ENCODE measurements at regions not wholly inside any gene's neighbourhood (a gene's known extent, or its start where the extent isn't known, plus 50 kb on each side); places are given as distances from the start of the nearest gene placed in this dataset.

DNA sequence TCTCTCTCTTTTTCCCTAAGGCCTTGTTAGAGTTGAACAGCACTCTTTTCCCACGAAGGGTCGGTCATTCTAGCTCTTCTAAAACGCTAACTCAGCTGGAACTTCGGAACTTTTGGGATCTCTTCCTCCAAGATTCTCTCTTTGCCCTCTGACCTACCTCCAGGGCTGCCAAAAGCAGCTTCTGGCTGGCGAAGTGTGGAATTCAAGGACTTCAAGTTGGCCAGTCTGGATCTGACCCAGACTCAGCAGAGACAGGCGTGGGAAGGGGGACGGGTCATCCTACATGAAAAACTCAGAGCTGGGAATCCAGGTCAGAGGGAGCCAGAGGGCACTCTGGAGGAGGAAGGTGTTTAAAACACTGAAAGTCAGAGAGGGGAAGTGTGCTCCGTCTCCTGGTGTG lies 305.5 kb upstream of the HDAC4 start:
- H3K4me1 Mint-ChIP-seq (ENCODE audit: unreplicated experiment), result peaks cover 3% of the 10 kb centered on the region
- no peak overlapping the region for H3K4me3 Mint-ChIP-seq (ENCODE audit: unreplicated experiment)
- H3K27ac Mint-ChIP-seq (ENCODE audit: unreplicated experiment), result no peak overlapping the region
- peaks cover 3% of the 10 kb centered on the region for H3K9me3 Mint-ChIP-seq (ENCODE audit: unreplicated experiment)
- H3K27me3 Mint-ChIP-seq (ENCODE audit: unreplicated experiment), result peaks cover 5% of the 10 kb centered on the region
- peaks cover 5% of the 10 kb centered on the region for H3K36me3 Mint-ChIP-seq (ENCODE audit: low read depth, unreplicated experiment)
- TF ChIP-seq, protein P1, sequence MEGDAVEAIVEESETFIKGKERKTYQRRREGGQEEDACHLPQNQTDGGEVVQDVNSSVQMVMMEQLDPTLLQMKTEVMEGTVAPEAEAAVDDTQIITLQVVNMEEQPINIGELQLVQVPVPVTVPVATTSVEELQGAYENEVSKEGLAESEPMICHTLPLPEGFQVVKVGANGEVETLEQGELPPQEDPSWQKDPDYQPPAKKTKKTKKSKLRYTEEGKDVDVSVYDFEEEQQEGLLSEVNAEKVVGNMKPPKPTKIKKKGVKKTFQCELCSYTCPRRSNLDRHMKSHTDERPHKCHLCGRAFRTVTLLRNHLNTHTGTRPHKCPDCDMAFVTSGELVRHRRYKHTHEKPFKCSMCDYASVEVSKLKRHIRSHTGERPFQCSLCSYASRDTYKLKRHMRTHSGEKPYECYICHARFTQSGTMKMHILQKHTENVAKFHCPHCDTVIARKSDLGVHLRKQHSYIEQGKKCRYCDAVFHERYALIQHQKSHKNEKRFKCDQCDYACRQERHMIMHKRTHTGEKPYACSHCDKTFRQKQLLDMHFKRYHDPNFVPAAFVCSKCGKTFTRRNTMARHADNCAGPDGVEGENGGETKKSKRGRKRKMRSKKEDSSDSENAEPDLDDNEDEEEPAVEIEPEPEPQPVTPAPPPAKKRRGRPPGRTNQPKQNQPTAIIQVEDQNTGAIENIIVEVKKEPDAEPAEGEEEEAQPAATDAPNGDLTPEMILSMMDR (IDR thresholded peaks at IDR 0.05; ENCODE audit: unreplicated experiment), result no peak
- DNase-seq (ENCODE audit: low spot score), result no peak

DNA sequence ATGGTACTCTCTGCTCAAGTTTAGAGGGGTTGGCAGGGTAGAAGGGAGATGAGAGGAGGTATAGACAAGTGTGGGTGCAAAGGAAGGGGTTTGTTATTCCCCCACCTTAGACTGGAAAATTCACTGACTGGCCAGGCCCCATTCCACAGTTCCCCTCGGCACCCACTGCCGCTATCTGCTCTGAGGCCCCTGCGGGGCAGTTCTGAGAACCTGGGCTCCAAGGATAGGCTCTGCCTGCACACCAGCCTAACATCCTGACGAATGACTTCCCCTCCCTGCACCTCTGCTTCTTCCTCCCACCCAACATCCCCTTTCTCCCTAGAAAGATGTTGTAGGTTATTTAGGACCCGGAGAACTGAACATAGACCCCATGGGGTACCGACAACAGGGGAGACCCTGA lies 303.9 kb upstream of the HDAC4 start:
- Mint-ChIP-seq H3K27me3 (ENCODE audit: unreplicated experiment) (peaks cover 5% of the 10 kb centered on the region), H3K27ac (ENCODE audit: unreplicated experiment) (no peak overlapping the region), H3K9me3 (ENCODE audit: unreplicated experiment) (no peaks in the 10 kb centered on the region), H3K4me3 (ENCODE audit: unreplicated experiment) (no peak overlapping the region), H3K4me1 (ENCODE audit: unreplicated experiment) (peaks cover 3% of the 10 kb centered on the region), H3K36me3 (ENCODE audit: low read depth, unreplicated experiment) (peaks cover 3% of the 10 kb centered on the region)
- TF ChIP-seq, protein P1 (IDR thresholded peaks at IDR 0.05; ENCODE audit: unreplicated experiment), result no peak
- no peak for DNase-seq (ENCODE audit: low spot score)

DNA sequence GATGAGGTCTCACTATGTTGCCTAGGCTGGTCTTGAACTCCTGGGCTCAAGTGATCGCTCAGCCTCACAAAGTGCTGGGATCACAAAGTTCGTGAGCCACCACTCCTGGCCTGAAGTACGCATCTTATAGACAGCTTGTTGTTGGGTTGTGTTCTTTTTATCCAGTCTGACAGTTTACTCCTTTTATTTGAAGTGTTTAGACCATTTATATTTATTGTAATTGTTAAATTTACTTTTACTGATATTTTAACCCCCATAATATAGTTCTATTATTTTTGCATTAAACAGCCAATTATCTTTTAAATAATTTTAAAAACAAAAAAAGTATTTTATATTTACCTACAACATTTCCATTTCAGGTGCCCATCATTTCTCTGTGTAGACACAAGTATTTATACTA lies 303.0 kb upstream of the HDAC4 start:
- TF ChIP-seq, protein P1 (IDR thresholded peaks at IDR 0.05; ENCODE audit: unreplicated experiment), result no peak
- Mint-ChIP-seq H3K27ac (ENCODE audit: unreplicated experiment) (no peak overlapping the region), H3K27me3 (ENCODE audit: unreplicated experiment) (peaks cover 5% of the 10 kb centered on the region), H3K9me3 (ENCODE audit: unreplicated experiment) (no peaks in the 10 kb centered on the region), H3K36me3 (ENCODE audit: low read depth, unreplicated experiment) (peaks cover 3% of the 10 kb centered on the region), H3K4me1 (ENCODE audit: unreplicated experiment) (peaks cover 3% of the 10 kb centered on the region), H3K4me3 (ENCODE audit: unreplicated experiment) (no peak overlapping the region)
- no peak for DNase-seq (ENCODE audit: low spot score)

DNA sequence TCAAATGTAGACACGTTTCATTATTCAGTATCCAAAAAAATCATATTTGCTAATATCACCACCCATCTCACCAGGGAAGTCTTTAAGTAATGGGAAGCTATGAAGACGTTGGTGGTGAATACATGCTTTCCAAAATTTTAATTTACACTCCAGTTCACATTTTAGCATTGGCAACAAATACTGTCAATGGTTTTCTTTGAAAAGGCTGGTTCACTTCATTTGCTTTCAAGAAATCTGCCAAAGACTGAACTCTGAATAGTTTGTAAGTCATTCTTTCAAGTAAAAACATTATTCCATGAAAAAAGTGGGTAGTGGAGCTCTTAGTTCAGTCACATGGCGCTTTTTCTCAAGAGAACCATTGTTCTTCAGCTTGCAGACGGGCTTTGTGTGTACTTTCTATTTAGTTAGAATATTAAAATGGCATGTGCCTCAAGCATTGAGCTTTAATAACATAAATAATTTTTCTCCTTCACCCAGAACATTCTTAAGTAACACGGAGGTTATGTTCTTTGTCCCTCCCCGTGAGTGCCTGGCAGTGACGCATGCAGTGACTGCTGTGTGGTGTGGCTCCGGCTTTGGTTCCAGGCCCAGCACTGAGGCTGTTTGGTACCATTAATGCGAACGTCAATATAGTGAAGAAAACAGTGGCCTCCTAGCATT lies 300.0 kb upstream of the HDAC4 start:
- no peaks in the 10 kb centered on the region for H3K9me3 Mint-ChIP-seq (ENCODE audit: unreplicated experiment)
- H3K27ac Mint-ChIP-seq (ENCODE audit: unreplicated experiment), result no peak overlapping the region
- no peak for DNase-seq (ENCODE audit: low spot score)
- H3K27me3 Mint-ChIP-seq (ENCODE audit: unreplicated experiment), result peaks cover 3% of the 10 kb centered on the region
- no peaks in the 10 kb centered on the region for H3K4me1 Mint-ChIP-seq (ENCODE audit: unreplicated experiment)
- no peak overlapping the region for H3K4me3 Mint-ChIP-seq (ENCODE audit: unreplicated experiment)
- H3K36me3 Mint-ChIP-seq (ENCODE audit: low read depth, unreplicated experiment), result peaks cover 3% of the 10 kb centered on the region
- TF ChIP-seq, protein P1 (IDR thresholded peaks at IDR 0.05; ENCODE audit: unreplicated experiment), result no peak

DNA sequence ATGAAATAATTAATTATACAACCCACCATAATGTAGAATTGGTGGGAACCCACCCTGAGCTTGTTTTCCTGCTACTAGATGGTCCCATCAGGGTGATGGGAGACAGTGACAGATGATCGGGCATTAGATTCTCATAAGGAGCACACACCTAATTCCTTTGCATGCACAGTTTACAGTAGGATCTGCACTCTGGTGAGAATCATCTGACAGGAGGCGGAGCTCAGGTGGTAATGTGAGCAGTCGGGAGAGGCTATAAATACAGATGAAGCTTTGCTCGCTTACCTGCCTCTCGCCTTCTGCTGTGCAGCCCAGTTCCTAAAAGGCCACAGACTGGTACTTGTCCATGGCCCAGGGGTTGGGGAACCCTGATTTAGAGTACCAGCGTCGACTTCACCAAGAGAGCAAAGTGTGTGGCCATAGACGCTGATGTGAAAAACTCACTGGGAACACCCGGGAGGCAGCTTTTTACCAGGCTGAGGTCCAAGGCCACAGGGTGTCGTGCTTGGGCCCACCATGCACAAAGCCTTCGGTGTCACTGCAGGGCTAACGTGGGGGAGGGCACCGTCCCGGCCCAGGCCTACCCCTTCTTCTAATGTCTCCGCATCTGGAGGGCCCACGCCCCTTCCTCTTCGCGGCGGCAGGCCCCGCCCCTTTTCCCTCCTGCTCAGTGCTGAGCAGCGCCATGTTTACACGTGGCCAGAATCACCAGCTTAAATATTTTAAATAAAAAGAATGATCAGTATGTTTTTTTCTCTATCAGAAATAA lies 296.8 kb upstream of the HDAC4 start:
- H3K27ac Mint-ChIP-seq (ENCODE audit: unreplicated experiment), result no peak overlapping the region
- DNase-seq (ENCODE audit: low spot score), result no peak
- no peak overlapping the region for H3K4me3 Mint-ChIP-seq (ENCODE audit: unreplicated experiment)
- H3K27me3 Mint-ChIP-seq (ENCODE audit: unreplicated experiment), result peaks cover 4% of the 10 kb centered on the region
- H3K36me3 Mint-ChIP-seq (ENCODE audit: low read depth, unreplicated experiment), result no peaks in the 10 kb centered on the region
- peaks cover 9% of the 10 kb centered on the region for H3K4me1 Mint-ChIP-seq (ENCODE audit: unreplicated experiment)
- TF ChIP-seq, protein P1 (IDR thresholded peaks at IDR 0.05; ENCODE audit: unreplicated experiment), result no peak
- H3K9me3 Mint-ChIP-seq (ENCODE audit: unreplicated experiment), result no peaks in the 10 kb centered on the region

Measured in endothelial cell (in vitro differentiated cells).